ENCODE measurements at regions not wholly inside any gene's neighbourhood (a gene's known extent, or its start where the extent isn't known, plus 50 kb on each side); places are given as distances from the start of the nearest gene placed in this dataset.

DNA sequence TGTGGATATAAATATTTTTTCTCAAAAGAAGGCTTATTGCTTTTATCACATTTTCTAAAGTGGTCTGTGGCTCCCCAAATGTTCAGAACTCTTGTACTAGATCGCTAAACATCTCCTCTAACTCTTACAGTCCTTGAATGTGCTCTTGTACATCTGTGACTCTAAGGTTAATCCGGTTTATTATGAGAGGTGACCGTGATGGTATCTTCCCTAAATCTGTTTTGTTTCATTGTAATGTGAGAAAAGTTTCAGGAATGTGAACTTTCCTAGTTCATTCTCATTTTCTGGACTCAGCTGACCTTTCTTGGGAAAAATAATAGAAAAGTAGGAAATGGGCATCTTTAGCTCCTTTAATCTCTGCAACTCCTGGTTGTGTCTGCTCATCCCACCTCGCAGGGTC lies 94.5 kb upstream of the CD180 start:
- Histone ChIP-seq H3K36me3 (no peaks in the 10 kb centered on the region), H3K4me1 (peaks cover 0 to 86% (median 66%) of the 10 kb centered on the region in 4 donors), H3K9me3 (no peaks in the 10 kb centered on the region), H3K27me3 (no peaks in the 10 kb centered on the region), H3K27ac (peak overlapping the region; percentile 49 to 92 (median 79)), H3K4me3 (no peak overlapping the region)
- WGBS, 2 donors: 52 to 61% methylated on average over 4 of the region's 4 CpGs
- DNase-seq (ENCODE audit: low spot score in 2 of 2): no peak
- TF ChIP-seq EP300 (IDR thresholded peaks at IDR 0.05) (no peak), POLR2A (IDR thresholded peaks at IDR 0.05) (no peak)
- TF ChIP-seq, protein P1, sequence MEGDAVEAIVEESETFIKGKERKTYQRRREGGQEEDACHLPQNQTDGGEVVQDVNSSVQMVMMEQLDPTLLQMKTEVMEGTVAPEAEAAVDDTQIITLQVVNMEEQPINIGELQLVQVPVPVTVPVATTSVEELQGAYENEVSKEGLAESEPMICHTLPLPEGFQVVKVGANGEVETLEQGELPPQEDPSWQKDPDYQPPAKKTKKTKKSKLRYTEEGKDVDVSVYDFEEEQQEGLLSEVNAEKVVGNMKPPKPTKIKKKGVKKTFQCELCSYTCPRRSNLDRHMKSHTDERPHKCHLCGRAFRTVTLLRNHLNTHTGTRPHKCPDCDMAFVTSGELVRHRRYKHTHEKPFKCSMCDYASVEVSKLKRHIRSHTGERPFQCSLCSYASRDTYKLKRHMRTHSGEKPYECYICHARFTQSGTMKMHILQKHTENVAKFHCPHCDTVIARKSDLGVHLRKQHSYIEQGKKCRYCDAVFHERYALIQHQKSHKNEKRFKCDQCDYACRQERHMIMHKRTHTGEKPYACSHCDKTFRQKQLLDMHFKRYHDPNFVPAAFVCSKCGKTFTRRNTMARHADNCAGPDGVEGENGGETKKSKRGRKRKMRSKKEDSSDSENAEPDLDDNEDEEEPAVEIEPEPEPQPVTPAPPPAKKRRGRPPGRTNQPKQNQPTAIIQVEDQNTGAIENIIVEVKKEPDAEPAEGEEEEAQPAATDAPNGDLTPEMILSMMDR (IDR thresholded peaks at IDR 0.05): no peak

DNA sequence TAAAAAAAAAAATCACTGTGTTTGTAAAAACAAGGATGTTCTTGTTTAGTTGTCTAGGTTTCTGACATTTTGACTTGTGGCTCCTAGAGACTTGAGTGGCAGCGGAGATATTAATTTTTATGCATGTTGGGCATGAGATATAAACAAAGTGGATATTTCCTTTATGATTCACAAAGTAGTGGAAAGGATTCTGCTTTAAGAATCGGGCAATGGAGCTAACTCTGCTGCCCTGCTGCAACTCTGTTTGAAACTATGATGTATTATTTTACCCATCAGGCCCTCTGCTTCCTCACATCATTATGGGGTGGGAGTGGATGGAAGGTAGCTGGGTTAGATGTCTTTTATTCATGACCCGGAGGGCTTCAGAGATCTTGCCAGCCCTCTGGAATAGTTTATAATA lies 94.1 kb upstream of the CD180 start:
- H3K27ac ChIP-seq: peak overlapping the region; percentile 49 to 92 (median 79)
- DNase-seq (ENCODE audit: low spot score in 2 of 2): no peak
- no peaks in the 10 kb centered on the region for H3K36me3 ChIP-seq
- 49 to 53% methylated on average over 3 of the region's 3 CpGs for WGBS, 2 donors
- no peak overlapping the region for H3K4me3 ChIP-seq
- H3K27me3 ChIP-seq: no peaks in the 10 kb centered on the region
- TF ChIP-seq EP300 (IDR thresholded peaks at IDR 0.05) (no peak), POLR2A (IDR thresholded peaks at IDR 0.05) (no peak)
- TF ChIP-seq, protein P1 (IDR thresholded peaks at IDR 0.05): no peak
- peaks cover 0 to 87% (median 66%) of the 10 kb centered on the region in 4 donors for H3K4me1 ChIP-seq
- H3K9me3 ChIP-seq: no peaks in the 10 kb centered on the region

DNA sequence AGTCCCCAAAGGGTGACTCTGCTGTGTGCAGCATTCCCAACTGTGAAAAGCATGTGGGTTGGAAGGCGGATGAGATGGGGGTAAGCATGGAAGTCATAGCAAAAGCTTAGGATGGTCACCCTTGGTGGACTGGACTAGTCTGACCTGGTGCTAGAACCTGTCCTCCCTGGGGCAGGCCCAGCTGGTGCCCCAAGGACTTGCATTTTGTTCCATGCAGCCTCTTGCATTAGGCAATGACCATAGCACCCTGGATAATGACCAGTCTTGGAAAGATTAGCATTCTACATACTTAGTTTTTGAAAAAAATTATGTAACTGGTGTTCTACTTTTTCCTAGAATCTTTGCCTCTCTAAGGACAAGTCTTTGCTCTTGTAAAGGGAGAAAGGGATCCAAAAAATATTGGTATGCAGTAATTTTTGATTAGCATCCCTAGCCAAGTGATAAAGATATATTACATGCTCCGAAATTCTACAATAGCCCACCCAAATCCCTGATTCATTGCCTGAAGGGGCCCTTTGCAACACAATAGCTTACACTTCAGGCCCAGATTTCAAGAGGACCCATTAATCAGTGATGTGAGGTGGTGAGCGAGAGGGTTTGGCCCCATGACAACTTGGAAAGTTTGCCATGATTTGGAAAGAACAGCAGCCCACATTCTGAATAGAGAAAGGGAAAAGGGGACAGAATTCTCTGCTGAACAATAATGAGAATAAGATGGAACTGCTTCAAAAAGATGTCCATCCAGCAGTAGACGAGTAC lies 93.3 kb upstream of the CD180 start:
- 53 to 61% methylated on average over 4 of the region's 4 CpGs for WGBS, 2 donors
- peak in 1 of 2 donors; percentile 66 for DNase-seq (ENCODE audit: low spot score in 2 of 2)
- no peaks in the 10 kb centered on the region for H3K9me3 ChIP-seq
- H3K36me3 ChIP-seq: no peaks in the 10 kb centered on the region
- H3K27ac ChIP-seq: peak overlapping the region; percentile 49 to 92 (median 79)
- H3K4me3 ChIP-seq: no peak overlapping the region
- H3K27me3 ChIP-seq: no peaks in the 10 kb centered on the region
- TF ChIP-seq EP300 (IDR thresholded peaks at IDR 0.05) (peak in 1 of 2 donors; percentile 65), POLR2A (IDR thresholded peaks at IDR 0.05) (no peak)
- TF ChIP-seq, protein P1 (IDR thresholded peaks at IDR 0.05): no peak
- peaks cover 0 to 93% (median 63%) of the 10 kb centered on the region in 4 donors for H3K4me1 ChIP-seq

DNA sequence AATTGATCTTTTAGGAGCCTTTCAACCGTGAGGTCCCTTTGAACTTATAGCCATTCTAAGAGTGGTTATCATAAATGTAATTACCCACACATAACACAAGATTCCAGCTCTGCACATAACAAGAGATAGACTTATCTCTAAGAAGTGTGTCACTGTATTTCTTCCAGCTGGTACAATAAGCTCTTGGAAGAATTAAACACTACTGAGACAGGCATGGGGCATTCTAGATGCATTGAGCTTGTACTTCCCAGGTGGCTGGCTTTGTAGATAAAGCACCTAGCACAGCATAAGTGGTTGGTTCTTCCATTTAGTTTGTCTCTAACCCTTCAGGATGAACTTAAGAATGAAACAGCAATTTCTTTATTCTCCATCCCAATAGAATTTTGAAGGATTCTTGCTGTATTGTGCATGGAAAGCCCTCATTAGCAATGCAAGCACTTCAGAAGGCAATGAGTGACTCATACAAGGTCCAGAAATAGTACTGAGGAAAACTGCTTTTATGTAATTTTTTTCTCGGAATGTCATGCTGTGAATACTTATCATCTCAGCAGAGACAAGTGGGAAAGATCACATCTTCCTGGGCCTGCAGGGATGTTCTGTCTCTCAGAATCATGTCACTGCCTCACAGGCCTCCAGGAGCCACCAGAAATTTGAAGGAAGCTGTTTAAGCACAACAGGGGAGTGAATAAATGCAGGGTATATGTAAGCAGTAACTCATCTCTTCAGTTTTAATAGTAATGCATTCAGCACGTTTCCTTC lies 91.1 kb upstream of the CD180 start:
- H3K9me3 ChIP-seq: no peaks in the 10 kb centered on the region
- H3K27me3 ChIP-seq: no peaks in the 10 kb centered on the region
- TF ChIP-seq POLR2A (IDR thresholded peaks at IDR 0.05): no peak
- peak in 1 of 2 donors; percentile 37 for TF ChIP-seq EP300 (IDR thresholded peaks at IDR 0.05)
- DNase-seq (ENCODE audit: low spot score in 2 of 2): no peak
- WGBS, 2 donors: 43 to 51% methylated on average over 3 of the region's 3 CpGs
- H3K27ac ChIP-seq: peak overlapping the region in 3 of 4 donors; percentile 43 to 92 (median 83)
- H3K4me3 ChIP-seq: no peak overlapping the region
- H3K36me3 ChIP-seq: no peaks in the 10 kb centered on the region
- peaks cover 0 to 96% (median 55%) of the 10 kb centered on the region in 4 donors for H3K4me1 ChIP-seq

DNA sequence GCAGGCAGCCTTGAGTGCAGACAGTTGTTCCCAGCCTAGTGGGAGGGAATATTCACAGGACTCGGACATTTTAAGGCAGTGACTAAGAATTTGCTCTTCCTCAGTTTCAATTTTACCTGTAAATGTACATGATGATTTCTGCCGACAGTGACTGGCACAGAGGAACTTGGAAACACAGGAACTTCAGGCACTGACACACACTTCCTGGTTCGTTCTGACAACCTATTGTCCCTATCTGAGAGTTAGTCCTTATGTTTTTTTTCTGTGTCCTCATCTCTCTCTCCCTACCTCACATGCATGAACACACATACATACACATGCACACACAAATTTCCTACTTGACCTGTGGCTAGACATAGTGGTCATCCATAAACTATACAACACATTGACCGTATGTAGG lies 89.4 kb upstream of the CD180 start:
- H3K9me3 ChIP-seq: no peaks in the 10 kb centered on the region
- 77 to 82% methylated on average over 4 of the region's 4 CpGs for WGBS, 2 donors
- H3K4me1 ChIP-seq: peaks cover 0 to 85% (median 49%) of the 10 kb centered on the region in 4 donors
- H3K27ac ChIP-seq: peak overlapping the region in 3 of 4 donors; percentile 58 to 92 (median 83)
- H3K27me3 ChIP-seq: no peaks in the 10 kb centered on the region
- no peak for DNase-seq (ENCODE audit: low spot score in 2 of 2)
- no peaks in the 10 kb centered on the region for H3K36me3 ChIP-seq
- TF ChIP-seq, protein P1 (IDR thresholded peaks at IDR 0.05): no peak
- TF ChIP-seq EP300 (IDR thresholded peaks at IDR 0.05) (no peak), POLR2A (IDR thresholded peaks at IDR 0.05) (no peak)
- no peak overlapping the region for H3K4me3 ChIP-seq

Measured in tibial nerve (tissue), 4 donors.